T47D (cell line): ENCODE measurements at regions not wholly inside any gene's neighbourhood (a gene's known extent, or its start where the extent isn't known, plus 50 kb on each side); places are given as distances from the start of the nearest gene placed in this dataset.

ENCODE experiments used
- DNase-seq, 2 experiments: peaks; one replicate each; pipeline versions ENCODE4 v3.0.0 to v3.0.0-alpha.2; 2011 to 2012; ENCODE audit warnings: low read depth in 1 of 2, low spot score in 1 of 2
- JUND ChIP-seq: IDR thresholded peaks from 2 replicates; pipeline ENCODE4 v1.6.1; 2012; ENCODE audit warnings: low read depth
- in situ Hi-C: cut with HindIII; loops from 2 replicates; pipeline ENCODE4 v1.10.0; 2016; ENCODE audit warnings: low sequenced_read_pairs, low pct_unique_long_range_greater_than_20kb

DNA sequence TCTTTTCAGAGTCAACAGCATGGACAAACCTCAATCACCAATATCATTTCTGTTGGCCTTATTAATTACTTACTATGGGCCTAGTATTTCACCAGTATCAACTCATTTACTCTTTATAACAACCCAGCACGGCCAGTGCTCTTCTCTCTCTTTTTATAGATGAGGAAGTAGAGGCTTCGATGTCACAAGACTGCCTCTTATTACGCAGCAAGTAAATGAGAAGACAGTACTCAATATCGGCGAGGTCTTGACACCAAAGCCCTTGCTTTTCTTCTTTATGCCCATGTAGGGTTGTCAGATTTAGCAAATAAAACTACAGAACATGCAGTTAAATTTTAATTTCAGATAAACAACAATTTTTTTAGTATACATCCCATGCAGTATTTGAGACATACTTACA is 99.0 kb upstream of the KCNMB2 start:
- DNase-seq, result no peak
- in situ Hi-C loops, result no loop called here
- no peak for TF ChIP-seq JUND

- in situ Hi-C loops, result no loop called here
- TF ChIP-seq JUND, result no peak
- peak; percentile 60 to 63 for DNase-seq
These were observed 96.7 kb upstream of the KCNMB2 start for GRCh38 chr3:178439504-178439903.

GRCh38 chr3:178440043-178440442 is 96.2 kb upstream of the KCNMB2 start:
- TF ChIP-seq JUND, result no peak
- in situ Hi-C loops, result no loop called here
- no peak for DNase-seq

GRCh38 chr3:178443634-178444033 is 92.6 kb upstream of the KCNMB2 start:
- in situ Hi-C loops, result no loop called here
- TF ChIP-seq JUND, result no peak
- peak in 1 of 2 experiments; percentile 59 for DNase-seq

DNA sequence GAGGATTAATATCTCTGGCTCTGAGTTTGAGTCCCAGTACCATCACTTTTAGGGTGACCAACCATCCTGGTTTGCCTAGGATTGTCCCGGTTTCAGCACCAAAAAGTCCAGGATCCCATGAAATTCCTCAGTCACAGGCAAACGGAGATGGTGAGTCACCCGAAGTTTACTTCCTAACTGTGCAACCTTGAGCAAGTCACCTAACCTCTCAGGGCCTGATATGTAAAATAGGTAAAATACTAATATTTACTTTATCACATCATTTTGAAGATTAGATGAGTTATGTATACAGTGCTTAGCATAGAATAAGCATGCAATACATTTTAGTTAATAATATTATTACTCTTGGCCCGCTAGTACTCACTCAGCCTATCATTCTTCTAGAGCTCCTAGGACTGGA is 91.1 kb upstream of the KCNMB2 start:
- in situ Hi-C loops, result no loop called here
- TF ChIP-seq JUND, result no peak
- DNase-seq, result no peak

- DNase-seq, result no peak
- in situ Hi-C loops, result no loop called here
- peak; percentile 69; the same call in 1 of the 2 replicates for TF ChIP-seq JUND
These were observed 90.2 kb upstream of the KCNMB2 start for GRCh38 chr3:178446059-178446458.

- in situ Hi-C loops, result no loop called here
- no peak for DNase-seq
- no peak for TF ChIP-seq JUND
These were observed 85.8 kb upstream of the KCNMB2 start for GRCh38 chr3:178450476-178450875.

- no peak for DNase-seq
- no peak for TF ChIP-seq JUND
- in situ Hi-C loops, result no loop called here
These were observed 84.4 kb upstream of the KCNMB2 start for GRCh38 chr3:178451799-178452198.

DNA sequence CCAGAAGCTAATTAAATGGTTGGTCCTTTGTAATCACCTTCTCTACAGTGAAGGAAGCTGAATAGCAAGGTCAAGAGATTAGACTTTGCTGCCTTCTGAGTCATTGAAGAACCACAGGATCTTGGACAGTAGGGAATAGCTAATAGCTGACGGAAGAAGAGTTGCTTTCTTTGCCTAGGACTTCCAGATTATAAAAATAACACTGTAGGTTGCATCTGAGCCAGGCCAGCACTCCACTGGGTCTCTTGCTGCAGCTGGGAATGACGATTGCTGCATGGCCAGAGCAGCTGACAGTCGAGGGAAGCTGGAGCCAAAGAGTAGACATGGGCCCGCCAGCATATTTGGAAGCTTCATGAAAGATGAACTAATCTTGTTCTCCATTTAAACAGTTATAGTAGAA is 81.5 kb upstream of the KCNMB2 start:
- DNase-seq, result no peak
- in situ Hi-C loops, result no loop called here
- TF ChIP-seq JUND, result no peak

- in situ Hi-C loops, result no loop called here
- TF ChIP-seq JUND, result no peak
- no peak for DNase-seq
These were observed 81.0 kb upstream of the KCNMB2 start for GRCh38 chr3:178455226-178455625.

GRCh38 chr3:178455946-178456345 is 80.3 kb upstream of the KCNMB2 start:
- no peak for DNase-seq
- in situ Hi-C loops, result no loop called here
- no peak for TF ChIP-seq JUND

- no peak for DNase-seq
- no peak for TF ChIP-seq JUND
- in situ Hi-C loops, result no loop called here
These were observed 79.5 kb upstream of the KCNMB2 start for GRCh38 chr3:178456621-178457285.

GRCh38 chr3:178457511-178457910 is 78.7 kb upstream of the KCNMB2 start:
- in situ Hi-C loops, result no loop called here
- DNase-seq, result no peak
- TF ChIP-seq JUND, result no peak
